Left ventricle myocardium superior (tissue), 1 donor: ENCODE measurements at regions not wholly inside any gene's neighbourhood (a gene's known extent, or its start where the extent isn't known, plus 50 kb on each side); places are given as distances from the start of the nearest gene placed in this dataset.

Source experiments
- ATAC-seq: fragments of 200-7000 bp; cut with Tn5 transposase; one replicate; pipeline ENCODE4 v1.9.1; 2020; ENCODE audit warnings: mild to moderate bottlenecking, moderate library complexity
- DNase-seq: peaks from one replicate; pipeline ENCODE4 v3.0.0-alpha.2; 2020
- intact Hi-C: fragments of 100-400 bp; cut with micrococcal nuclease; formaldehyde crosslinking; loops from one replicate; pipeline ENCODE4 v1.11.0; 2022
- donor health status: DM: no; HTN: yes; CAD: no; lungs with severe emphysema.

DNA sequence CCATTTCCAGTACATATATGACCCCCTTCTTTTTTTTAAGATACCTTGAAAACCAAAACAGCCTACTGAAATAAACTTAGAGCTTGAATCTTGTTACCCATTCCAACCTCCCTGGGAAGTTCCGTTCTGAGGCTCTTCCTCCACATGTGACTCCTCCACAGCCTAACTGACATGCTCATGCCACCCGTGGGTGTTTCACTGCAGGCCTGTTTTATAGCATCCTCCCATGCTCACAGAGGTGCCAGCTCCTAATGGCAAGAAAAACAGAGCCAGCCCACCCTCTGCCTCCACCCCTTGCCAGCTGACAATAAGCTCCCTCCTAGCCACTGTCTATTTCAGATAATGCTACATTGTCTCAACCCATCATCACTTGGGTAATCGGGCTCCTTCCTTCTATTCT, 97.6 kb upstream of the E2F8 start:
- no peak for ATAC-seq
- intact Hi-C loops: no loop called here
- no peak for DNase-seq

DNA sequence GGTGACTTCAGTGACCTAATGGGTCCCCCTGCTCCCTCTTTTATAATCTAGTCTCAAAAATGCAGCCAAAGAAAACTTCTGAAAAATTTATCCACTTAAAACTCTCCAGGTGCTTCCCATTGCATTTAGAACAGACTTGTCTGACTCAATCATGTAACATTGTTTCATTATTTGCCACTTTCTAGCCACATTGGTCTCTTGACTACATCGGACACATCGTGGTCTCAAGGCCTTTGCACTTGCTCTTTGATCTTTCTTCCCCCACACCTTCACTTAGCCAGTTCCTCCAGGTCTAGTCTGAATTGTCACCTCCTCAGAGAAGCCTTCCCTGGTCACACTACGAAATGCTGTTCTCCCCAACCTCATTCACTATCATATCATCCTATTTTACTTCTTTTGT, 97.0 kb upstream of the E2F8 start:
- DNase-seq (no peak), ATAC-seq (no peak)
- intact Hi-C loops: no loop called here

DNA sequence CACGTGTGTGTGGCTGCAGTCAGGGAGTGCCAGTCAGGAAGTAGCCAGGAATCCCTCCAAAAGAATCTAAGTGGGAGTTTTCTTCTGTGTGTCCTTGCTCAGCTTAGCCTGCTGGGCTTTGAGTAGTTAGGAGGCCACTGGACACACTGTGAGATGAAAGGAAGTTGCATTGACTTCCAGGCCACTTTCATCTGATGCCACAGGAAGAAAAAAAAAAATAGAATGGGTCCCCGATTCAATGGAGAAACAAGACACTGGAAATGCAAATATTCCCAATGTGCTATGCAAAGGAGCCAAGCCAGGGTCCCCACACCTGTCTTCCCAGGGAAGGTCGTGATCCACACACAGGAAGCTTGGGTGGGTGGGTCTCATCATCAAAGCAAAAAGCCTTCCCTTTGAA, 95.6 kb upstream of the E2F8 start:
- DNase-seq (no peak), ATAC-seq (no peak)
- intact Hi-C loops: no loop called here

DNA sequence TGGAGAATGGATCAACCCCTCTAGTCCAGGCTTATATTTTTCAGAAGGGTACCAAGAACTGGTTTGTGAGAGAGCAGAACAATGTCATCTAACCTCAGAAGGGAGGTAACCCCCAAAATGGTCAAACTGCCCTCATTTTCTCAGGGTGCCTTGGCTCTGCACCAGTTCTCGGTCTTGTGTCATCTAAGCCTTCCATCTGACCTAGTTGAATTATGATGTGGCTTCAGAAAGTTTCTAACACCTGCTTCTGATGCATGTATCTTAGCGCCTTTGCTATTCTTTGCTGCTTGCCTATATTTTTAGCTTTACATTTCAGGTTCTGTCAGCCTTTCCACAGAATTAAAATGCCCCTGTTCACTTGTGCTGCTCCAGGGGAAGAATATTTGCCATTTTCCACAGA, 91.7 kb upstream of the E2F8 start:
- ATAC-seq: no peak
- intact Hi-C loops: no loop called here

DNA sequence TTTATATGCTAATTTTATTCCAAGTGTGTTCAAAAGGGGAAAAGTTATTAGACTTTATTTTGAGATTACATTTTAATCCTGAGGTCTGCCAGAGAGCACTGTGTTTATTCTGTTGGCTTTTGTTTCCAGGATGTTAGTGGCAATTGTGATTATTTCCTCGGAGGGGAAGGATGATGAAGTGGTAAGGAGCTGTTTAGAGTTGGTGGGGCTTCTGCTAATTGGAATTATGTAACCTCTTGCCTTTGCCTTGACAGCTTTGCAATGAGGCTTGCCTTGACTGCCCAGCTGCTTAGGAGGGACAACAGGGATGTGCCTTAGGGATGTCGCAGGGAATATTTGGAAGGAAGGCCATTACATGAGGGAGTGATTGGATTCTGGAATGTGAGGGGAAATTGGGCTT, 89.7 kb upstream of the E2F8 start:
- intact Hi-C loops: no loop called here
- ATAC-seq: no peak
- no peak for DNase-seq

More for the DNA sequence above, 91.7 kb upstream of the E2F8 start:
- no peak for DNase-seq

DNA sequence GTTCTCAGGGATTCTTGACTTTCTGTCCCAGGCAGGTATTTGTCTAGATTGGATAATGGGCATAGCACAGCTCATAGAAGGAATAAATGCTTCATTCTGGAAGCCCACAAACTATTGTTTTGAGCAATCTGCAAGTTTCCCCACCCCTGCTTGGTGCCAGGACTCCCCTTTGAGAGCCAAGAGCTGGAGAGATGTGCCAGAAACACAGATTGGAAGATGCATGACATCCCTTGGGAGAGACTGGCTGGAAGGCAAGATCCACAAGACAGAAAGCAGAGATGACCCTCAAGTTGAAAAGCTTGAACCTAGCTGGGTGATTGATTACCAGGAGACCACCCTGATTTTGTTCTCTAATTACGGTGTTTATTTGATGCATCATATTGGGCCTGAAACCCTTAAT, 89.2 kb upstream of the E2F8 start:
- DNase-seq (no peak), ATAC-seq (no peak)
- intact Hi-C loops: no loop called here

DNA sequence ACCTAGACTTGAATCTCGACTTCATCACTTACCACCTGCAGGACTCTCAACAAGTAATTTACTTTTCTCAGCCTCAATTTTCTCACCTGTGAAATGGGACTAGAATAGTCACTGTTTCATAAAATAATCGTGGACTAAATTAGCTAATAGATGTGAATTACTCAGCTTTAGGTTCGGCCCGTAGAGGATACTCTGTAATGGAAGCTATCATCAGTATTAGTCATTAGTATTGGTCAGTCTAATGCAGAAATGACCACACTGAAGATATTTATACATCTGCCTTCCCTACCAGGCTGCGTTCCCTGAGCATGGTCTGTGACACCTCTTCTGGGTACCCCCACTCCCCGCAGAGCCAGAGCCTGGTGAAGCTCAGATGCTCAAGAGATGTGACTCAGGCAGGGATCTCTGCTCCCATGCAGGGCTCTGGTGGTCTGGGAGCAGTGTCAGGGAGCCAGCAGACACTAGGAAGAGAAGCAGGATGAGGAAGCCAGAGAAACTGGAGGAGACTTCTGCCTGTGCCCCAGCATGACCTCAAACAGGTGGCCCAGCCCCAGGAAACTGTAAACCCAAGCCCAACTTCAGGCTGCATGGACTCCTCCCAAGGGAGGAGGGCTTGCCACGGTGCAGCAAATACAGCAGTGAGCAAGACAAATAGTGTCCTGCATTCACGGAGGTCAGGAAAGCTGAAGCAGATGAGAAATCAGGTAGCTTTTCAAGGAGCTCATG, 88.0 kb upstream of the E2F8 start:
- no peak for ATAC-seq
- intact Hi-C loops: no loop called here
- no peak for DNase-seq

DNA sequence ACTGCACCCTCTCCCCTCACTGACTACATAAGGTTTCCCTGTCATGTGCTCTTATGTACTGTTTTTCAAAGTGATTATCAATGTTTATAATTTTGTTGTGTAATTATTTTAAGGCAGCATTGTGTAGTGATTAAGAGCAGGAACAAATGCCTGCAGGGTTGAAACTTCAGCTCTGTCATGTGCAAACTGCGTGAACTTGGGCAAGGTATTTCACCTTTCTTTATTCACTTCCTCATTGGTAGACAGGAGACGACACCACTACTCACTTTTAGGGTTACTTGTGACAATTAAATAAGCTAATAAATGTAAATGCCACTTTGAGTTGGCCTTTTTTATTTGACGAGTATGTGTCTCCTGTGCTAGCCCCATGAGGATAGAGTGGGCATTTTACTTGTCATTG, 86.5 kb upstream of the E2F8 start:
- intact Hi-C loops: no loop called here
- no peak for DNase-seq
- ATAC-seq: no peak

DNA sequence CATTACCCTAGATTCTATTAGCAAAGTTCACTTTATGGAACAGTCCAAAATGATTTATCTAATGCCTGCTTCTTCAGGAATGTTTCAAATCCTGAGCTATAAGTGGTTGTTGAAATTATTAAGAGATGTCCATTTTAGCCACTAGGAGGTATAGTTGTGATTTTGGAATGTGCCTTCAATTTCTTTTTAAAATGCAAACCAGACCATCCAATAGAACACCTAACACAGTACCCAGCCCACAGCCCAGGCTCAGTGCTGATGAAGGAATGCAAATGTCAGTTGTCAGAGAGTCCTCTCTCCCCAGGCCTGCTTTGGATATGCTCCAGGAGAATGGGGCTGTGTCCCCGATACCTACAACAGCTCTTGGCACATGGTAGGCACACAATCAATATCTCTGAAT, 85.8 kb upstream of the E2F8 start:
- intact Hi-C loops: no loop called here
- ATAC-seq (no peak), DNase-seq (no peak)

DNA sequence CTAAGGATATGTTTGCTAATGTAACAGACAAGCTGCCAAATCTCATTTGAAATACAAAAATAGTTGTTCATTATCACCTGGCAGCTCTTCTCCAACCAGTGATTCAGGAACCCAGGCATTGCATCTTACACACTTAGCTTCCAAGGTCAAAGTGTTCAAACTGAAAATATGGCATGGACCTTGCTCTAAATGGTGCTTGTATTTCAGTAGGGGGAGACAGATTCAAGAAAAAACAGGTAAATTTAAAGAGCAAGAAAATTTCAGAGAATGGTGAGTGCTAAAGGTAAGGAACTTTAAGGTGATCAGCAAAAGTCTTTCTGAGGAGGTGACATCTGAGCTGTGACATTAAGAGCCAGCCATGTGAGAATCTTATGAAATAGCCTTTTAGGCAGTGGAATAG, 82.8 kb upstream of the E2F8 start:
- ATAC-seq (no peak), DNase-seq (no peak)
- intact Hi-C loops: no loop called here

DNA sequence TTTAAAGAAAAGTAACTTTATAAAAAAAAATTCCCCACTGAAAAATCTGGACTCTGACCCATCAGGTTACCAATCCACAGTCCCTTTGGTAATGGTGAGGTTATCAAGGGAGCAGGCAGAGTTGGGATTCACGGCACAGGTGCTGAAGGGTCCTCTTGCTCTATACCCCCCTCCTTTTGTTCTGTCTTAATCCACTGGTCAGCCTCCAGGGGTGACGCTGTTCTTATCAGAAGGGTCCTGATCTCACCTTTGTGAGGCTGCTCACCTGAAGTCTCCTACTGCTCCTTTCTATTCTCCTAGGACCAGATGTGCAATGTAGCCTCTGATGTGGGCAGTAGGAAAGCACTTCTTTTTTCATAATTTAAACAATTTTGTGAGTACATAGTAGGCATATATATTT, 80.6 kb upstream of the E2F8 start:
- intact Hi-C loops: no loop called here
- ATAC-seq (no peak), DNase-seq (no peak)

DNA sequence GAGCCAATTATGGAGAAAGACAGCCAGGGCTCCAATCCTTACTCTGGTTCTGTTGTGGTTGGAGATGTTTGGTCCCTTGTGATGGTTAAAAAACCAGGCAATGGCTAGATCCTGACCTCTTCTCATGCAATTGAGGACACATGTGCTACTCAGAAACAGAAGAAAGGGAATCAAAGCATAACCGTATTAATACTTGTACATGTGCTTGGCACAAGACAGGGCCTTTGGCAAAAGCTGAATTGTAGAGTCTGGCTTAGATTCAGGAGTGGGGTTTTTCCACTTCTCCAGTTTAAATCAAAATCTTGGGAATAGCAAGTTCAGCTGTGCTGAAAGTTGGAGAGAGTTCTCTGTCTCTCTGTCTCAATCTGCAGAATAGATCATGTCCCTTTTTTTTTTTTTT, 80.1 kb upstream of the E2F8 start:
- DNase-seq: no peak
- intact Hi-C loops: no loop called here
- peak; percentile 89 for ATAC-seq

DNA sequence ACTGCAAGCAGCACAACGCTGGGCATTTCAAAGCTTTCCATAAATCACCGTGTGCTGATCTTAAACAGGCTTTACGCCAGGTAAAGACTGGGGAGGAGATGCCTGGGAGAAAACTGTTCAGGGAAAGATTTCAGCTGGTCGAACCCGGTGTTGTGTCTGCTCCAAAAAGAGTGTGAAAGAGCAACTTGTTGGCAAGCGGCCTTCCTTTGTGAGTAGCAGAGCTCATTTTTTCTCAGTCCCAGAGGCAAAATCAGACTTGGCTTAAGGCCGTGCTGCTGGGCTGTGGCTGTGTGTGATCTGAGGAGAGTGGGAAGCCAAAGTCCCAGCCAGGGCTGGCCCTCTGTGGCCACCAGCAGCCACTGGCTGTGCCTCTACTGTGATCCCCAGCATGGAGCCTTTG, 75.7 kb upstream of the E2F8 start:
- peak; percentile 65 for DNase-seq
- intact Hi-C loops: loop anchor here (10.0 kb wide), 1 partner anchor 238 kb away; no protein-coding TSS in a partner anchor
- ATAC-seq: peak; percentile 82

DNA sequence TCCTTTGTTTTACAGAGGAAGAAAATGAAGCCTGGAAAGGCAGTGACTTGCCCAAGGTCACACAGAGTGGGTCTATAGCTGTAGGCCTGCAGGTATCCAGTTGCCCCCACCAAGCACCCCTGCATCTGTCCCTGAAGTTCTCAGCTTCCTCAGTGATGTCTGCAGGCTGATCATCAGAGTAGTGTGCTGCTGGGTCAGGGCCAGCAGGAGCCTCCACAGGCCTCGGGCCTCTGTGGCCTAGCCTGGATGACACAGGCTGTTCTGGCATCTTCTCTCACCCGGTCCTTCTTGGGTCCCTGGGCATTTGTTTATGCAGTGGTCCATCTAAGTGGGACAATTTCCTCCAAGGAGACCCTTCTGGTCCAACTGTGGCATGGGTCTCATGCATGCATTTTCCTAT, 74.8 kb upstream of the E2F8 start:
- DNase-seq (no peak), ATAC-seq (no peak)
- intact Hi-C loops: loop anchor here (10.0 kb wide), 1 partner anchor 239 kb away; no protein-coding TSS in a partner anchor

DNA sequence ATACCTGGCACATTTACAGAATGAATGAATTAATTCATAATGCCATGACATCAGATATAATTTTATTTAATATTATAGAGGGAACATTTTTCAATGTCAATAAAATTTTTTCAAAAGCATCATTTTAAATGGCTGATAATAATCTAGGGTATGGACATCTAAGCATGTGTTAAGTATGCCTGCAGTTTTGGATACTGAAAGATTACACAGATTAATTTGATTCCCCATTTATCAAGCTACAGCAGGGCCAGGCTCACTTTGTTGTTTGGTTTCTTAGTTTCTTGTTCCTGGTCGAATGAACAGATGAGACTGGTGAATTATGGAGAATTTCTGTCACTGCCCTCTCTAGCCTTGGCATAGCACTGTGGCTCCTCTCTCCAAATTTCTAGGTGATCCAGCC, 72.4 kb upstream of the E2F8 start:
- DNase-seq (no peak), ATAC-seq (no peak)
- intact Hi-C loops: loop anchor here (10.0 kb wide), 1 partner anchor 242 kb away; no protein-coding TSS in a partner anchor

DNA sequence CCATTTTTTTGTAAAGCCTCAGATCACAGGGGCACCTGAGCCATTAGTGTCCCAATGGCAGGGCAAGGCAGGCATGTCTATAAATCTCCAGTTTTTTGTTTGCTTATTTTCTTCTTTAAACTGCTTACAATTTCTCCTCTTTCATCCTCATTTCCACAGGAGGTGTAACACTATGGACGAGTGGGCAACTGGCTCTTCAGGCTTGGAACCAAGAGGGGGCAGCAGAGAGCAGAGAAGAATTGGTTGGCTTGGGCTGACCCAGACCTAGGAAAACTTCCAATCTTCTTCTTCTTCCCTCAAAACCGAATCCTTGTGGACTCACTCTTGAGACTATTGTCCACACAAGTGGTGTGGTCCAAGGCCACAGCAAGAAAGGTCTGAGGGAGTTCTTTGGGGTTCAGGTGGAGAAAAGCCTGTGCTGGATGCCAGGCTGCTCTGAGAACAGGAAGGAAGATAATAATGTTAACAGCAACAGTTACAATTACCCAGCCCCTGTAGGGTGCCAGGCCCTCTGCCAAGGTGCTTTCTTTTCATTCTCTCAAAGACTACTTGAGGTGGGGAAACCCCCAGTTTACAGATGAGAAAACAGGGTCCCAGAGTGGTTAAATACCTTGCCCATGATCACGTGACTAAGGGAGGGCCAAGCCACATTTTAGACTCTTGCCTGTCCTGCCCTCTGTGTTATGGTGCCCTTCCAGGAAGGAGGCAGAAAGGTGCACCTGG, 70.7 kb upstream of the E2F8 start:
- intact Hi-C loops: loop anchor here (10.0 kb wide), 1 partner anchor 243 kb away; no protein-coding TSS in a partner anchor
- ATAC-seq: peak; percentile 92
- DNase-seq: peak; percentile 70

DNA sequence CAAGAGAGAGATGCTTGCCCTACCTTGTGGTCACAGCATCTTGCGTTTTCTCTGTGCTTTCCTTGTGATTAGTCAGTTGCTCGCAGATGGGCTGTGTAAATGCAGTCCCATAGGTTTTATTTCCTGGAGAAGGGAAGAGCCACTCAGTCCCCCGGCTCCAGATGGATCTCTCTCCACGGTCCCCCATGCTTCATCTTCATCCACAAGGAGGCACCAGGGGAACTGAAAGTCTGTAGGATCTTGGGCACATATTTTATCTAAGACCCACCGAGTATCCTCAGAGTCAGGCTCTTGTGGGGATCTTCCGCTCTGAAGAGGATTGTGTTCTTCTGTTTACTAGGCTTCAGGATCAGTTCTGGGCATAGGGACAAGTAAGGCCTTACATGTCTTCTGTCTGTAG, 66.8 kb upstream of the E2F8 start:
- intact Hi-C loops: no loop called here
- ATAC-seq (no peak), DNase-seq (no peak)

DNA sequence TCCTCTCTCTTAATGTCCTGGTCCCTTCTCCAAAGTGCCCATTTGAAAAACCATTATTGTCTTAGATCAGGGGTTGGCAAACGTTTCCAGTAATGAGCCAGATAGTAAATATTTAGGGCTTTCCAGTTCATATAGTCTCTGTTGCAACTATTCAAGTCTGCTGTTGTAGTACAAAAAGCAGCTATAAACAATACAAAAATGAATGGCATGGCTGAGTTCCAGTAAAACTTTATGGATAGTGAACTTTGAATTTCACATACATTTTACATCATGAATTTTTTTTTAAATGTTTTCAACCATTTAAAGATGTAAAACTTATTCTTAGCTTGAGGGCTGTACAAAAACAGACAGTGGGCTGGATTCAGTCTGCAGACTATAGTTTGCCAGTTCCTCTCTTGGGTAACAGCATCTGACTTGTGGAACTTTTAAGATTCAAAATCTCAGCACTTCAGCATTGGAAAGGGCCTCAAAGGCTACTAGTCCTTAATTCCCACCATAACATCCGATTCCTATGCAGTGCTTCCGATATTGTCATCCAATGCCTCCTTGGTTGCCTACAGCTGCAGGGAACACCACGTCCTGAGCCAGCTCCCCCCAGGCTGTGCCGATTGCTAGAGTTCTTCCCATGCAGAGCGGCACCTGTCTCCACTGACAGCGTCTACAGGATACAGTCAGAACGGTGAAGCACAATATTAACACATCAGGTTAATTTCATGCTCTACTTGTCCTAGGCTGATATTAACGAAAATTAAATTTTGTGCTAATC, 65.6 kb upstream of the E2F8 start:
- ATAC-seq (no peak), DNase-seq (no peak)
- intact Hi-C loops: no loop called here

DNA sequence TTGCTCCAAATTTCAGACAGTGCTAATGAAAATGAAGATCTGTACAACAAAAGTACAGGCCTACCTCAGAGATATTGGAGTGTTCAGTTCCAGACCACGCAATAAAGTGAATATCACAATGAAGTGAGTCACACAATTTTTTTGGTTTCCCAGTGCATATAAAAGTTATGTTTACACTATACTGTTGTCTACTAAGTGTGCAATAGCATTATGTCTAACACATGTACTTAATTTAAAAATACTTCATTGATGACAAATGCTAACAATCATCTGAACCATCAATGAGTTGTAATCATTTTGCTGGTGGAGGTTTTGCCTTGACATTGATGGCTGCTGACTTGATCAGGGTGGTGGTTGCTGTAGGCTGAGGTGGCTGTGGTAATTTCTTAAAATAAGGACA, 60.6 kb upstream of the E2F8 start:
- DNase-seq (no peak), ATAC-seq (no peak)
- intact Hi-C loops: no loop called here

DNA sequence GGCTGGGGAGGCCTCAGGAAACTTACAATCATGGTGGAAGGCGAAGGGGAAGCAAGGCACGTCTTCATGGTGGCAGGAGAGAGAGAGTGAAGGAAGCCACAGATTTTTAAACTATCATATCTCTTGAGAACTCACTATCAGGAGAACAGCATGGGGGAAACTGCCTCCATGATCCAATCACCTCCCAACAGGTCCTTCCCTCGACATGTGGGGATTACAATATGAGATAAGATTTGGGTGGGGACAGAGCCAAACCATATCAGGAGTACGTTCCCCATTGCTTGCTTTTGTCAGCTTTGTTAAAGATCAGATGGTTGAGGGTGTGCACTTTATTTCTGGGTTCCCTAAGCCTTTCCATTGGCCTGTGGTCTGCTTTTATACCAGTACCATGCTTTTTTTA, 53.7 kb upstream of the E2F8 start:
- intact Hi-C loops: no loop called here
- DNase-seq (no peak), ATAC-seq (no peak)
